Fibroblast of gingiva (primary cell): ENCODE measurements at regions not wholly inside any gene's neighbourhood (a gene's known extent, or its start where the extent isn't known, plus 50 kb on each side); places are given as distances from the start of the nearest gene placed in this dataset.
"Not testable (repeated sequence)": the region's sequence is repeated elsewhere in the genome, so short reads cannot be mapped to it uniquely, and the experiment has no call there.

Experiments
- DNase-seq: peaks from one replicate; pipeline ENCODE4 v3.0.0-alpha.2; 2011; ENCODE audit warnings: low read depth

- DNase-seq = no peak
Measured at GRCh38 chr4:91838181-91838861, 465.4 kb upstream of the GRID2 start.

GRCh38 chr4:91840359-91840758 is 463.4 kb upstream of the GRID2 start:
- no peak for DNase-seq

GRCh38 chr4:91846233-91846632 is 457.5 kb upstream of the GRID2 start:
- no peak for DNase-seq

GRCh38 chr4:91851456-91851855 is 452.3 kb upstream of the GRID2 start:
- DNase-seq = no peak

GRCh38 chr4:91887926-91888325 is 415.8 kb upstream of the GRID2 start:
- no peak for DNase-seq

- DNase-seq = not testable (repeated sequence)
Measured at GRCh38 chr4:91891217-91891616, 412.5 kb upstream of the GRID2 start.

GRCh38 chr4:91894006-91894405 is 409.8 kb upstream of the GRID2 start:
- DNase-seq = no peak

- DNase-seq = no peak
Measured at GRCh38 chr4:91904556-91904955, 399.2 kb upstream of the GRID2 start.

- DNase-seq = no peak
Measured at GRCh38 chr4:91909963-91910362, 393.8 kb upstream of the GRID2 start.

- DNase-seq = no peak
Measured at GRCh38 chr4:91914176-91914804, 389.5 kb upstream of the GRID2 start.

- DNase-seq = no peak
Measured at GRCh38 chr4:91916219-91916618, 387.5 kb upstream of the GRID2 start.

GRCh38 chr4:91924625-91925024 is 379.1 kb upstream of the GRID2 start:
- DNase-seq = no peak

GRCh38 chr4:91935217-91935616 is 368.5 kb upstream of the GRID2 start:
- DNase-seq = no peak

- DNase-seq = no peak
Measured at GRCh38 chr4:91936311-91936710, 367.5 kb upstream of the GRID2 start.

GRCh38 chr4:91957963-91958362 is 345.8 kb upstream of the GRID2 start:
- no peak for DNase-seq

GRCh38 chr4:91958596-91958995 is 345.2 kb upstream of the GRID2 start:
- DNase-seq = no peak

- DNase-seq = no peak
Measured at GRCh38 chr4:91961504-91961903, 342.3 kb upstream of the GRID2 start.

GRCh38 chr4:91963486-91963885 is 340.3 kb upstream of the GRID2 start:
- DNase-seq = peak; percentile 11

- no peak for DNase-seq
Measured at GRCh38 chr4:91965166-91965565, 338.6 kb upstream of the GRID2 start.

- DNase-seq = no peak
Measured at GRCh38 chr4:91973479-91974153, 330.1 kb upstream of the GRID2 start.

GRCh38 chr4:91984466-91984865 is 319.3 kb upstream of the GRID2 start:
- no peak for DNase-seq

GRCh38 chr4:91989914-91990313 is 313.9 kb upstream of the GRID2 start:
- no peak for DNase-seq

- no peak for DNase-seq
Measured at GRCh38 chr4:91990726-91991125, 313.0 kb upstream of the GRID2 start.
